HG03342 (cell line): ENCODE measurements at regions not wholly inside any gene's neighbourhood (a gene's known extent, or its start where the extent isn't known, plus 50 kb on each side); places are given as distances from the start of the nearest gene placed in this dataset.

Source experiments
- ATAC-seq: cut with Tn5 transposase; IDR thresholded peaks from one replicate; pipeline ENCODE4 v1.9.1; 2021; ENCODE audit warnings: mild to moderate bottlenecking, moderate library complexity; ENCODE audit not compliant: unreplicated experiment

GRCh38 chr10:117635826-117636225 is 93.3 kb downstream of the EMX2 start:
- no peak for ATAC-seq

- no peak for ATAC-seq
Observed at GRCh38 chr10:117638200-117638599, 95.7 kb downstream of the EMX2 start.

- no peak for ATAC-seq
Observed at GRCh38 chr10:117638664-117639200, 96.2 kb downstream of the EMX2 start.

GRCh38 chr10:117640406-117640805 is 97.9 kb downstream of the EMX2 start:
- no peak for ATAC-seq

GRCh38 chr10:117646718-117647117 is 104.2 kb downstream of the EMX2 start:
- no peak for ATAC-seq

- no peak for ATAC-seq
Observed at GRCh38 chr10:117647306-117647705, 104.8 kb downstream of the EMX2 start.

- no peak for ATAC-seq
Observed at GRCh38 chr10:117651121-117651520, 108.6 kb downstream of the EMX2 start.

- peak; percentile 14 for ATAC-seq
Observed at GRCh38 chr10:117652228-117653169, 110.0 kb downstream of the EMX2 start.

- peak; percentile 84 for ATAC-seq
Observed at GRCh38 chr10:117653170-117653515, 110.6 kb downstream of the EMX2 start.

- no peak for ATAC-seq
Observed at GRCh38 chr10:117654105-117654504, 111.6 kb downstream of the EMX2 start.

GRCh38 chr10:117656385-117657367 is 114.1 kb downstream of the EMX2 start:
- ATAC-seq = peak; percentile 78

GRCh38 chr10:117661316-117661715 is 118.8 kb downstream of the EMX2 start:
- no peak for ATAC-seq

GRCh38 chr10:117662126-117662525 is 119.6 kb downstream of the EMX2 start:
- no peak for ATAC-seq

GRCh38 chr10:117662751-117663540 is 120.4 kb downstream of the EMX2 start:
- ATAC-seq = no peak

GRCh38 chr10:117663750-117664149 is 121.2 kb downstream of the EMX2 start:
- ATAC-seq = peak; percentile 99

GRCh38 chr10:117664288-117664687 is 121.7 kb downstream of the EMX2 start:
- no peak for ATAC-seq

- ATAC-seq = no peak
Observed at GRCh38 chr10:117666166-117666565, 123.6 kb downstream of the EMX2 start.

GRCh38 chr10:117666965-117667364 is 124.4 kb downstream of the EMX2 start:
- ATAC-seq = no peak

- ATAC-seq = no peak
Observed at GRCh38 chr10:117667831-117668230, 125.3 kb downstream of the EMX2 start.

- ATAC-seq = no peak
Observed at GRCh38 chr10:117668327-117669008, 125.9 kb downstream of the EMX2 start.
